Activated CD8-positive, alpha-beta T cell treated with anti-CD3 and anti-CD28 coated beads for 36 hours (primary cell): ENCODE measurements at regions not wholly inside any gene's neighbourhood (a gene's known extent, or its start where the extent isn't known, plus 50 kb on each side); places are given as distances from the start of the nearest gene placed in this dataset.

ENCODE experiments used
- ATAC-seq: fragments of 200-7000 bp; cut with Tn5 transposase; one replicate; pipeline ENCODE4 v1.10.0; 2021; ENCODE audit warnings: mild to moderate bottlenecking, moderate library complexity
- CTCF ChIA-PET: fragments of 350-600 bp; sonication (Branson Sonifier 250); formaldehyde crosslinking; loops from one replicate; lab custom pipeline; 2021; ENCODE audit warnings: antibody characterized with exemption; lab: Charles Lee
- POLR2A ChIA-PET: fragments of 350-600 bp; sonication (Branson Sonifier 250); formaldehyde crosslinking; loops from one replicate; lab custom pipeline; 2021; ENCODE audit warnings: antibody characterized with exemption; lab: Charles Lee
- DNase-seq: peaks from one replicate; pipeline ENCODE4 v3.0.0-alpha.2; 2020
- H3K27ac Mint-ChIP-seq: one replicate; pipeline ENCODE4 v1.8.0; 2021; ENCODE audit warnings: mild to moderate bottlenecking, mixed read lengths
- H3K27me3 Mint-ChIP-seq: one replicate; pipeline ENCODE4 v1.8.0; 2021; ENCODE audit warnings: mixed read lengths
- H3K36me3 Mint-ChIP-seq: one replicate; pipeline ENCODE4 v1.8.0; 2021; ENCODE audit warnings: low read depth, mixed read lengths
- H3K4me1 Mint-ChIP-seq: one replicate; pipeline ENCODE4 v1.8.0; 2021; ENCODE audit warnings: low read depth, mixed read lengths
- H3K4me3 Mint-ChIP-seq: one replicate; pipeline ENCODE4 v1.8.0; 2021; ENCODE audit warnings: mild to moderate bottlenecking, moderate library complexity, mixed read lengths
- H3K9me3 Mint-ChIP-seq: one replicate; pipeline ENCODE4 v1.8.0; 2021; ENCODE audit warnings: mixed read lengths
- CTCF ChIP-seq: fragments of 200-600 bp; IDR thresholded peaks from one replicate; pipeline ENCODE4 v1.8.0; 2022; ENCODE audit warnings: antibody characterized with exemption, mild to moderate bottlenecking
- intact Hi-C: fragments of 100-400 bp; cut with micrococcal nuclease; formaldehyde crosslinking; loops from one replicate; pipeline ENCODE4 v1.10.0; 2022

- Mint-ChIP-seq H3K27ac (no peak overlapping the region), H3K4me3 (no peak overlapping the region), H3K36me3 (no peaks in the 10 kb centered on the region), H3K9me3 (no peaks in the 10 kb centered on the region), H3K27me3 (no peaks in the 10 kb centered on the region), H3K4me1 (peaks cover 4% of the 10 kb centered on the region)
- POLR2A ChIA-PET, result no interaction called here
- intact Hi-C loops, result no loop called here
- CTCF ChIA-PET, result interaction anchor here (1.8 kb wide), 1 partner anchor 59 kb away, joined by 5 read pairs; no protein-coding TSS in a partner anchor
- no peak for TF ChIP-seq CTCF
- ATAC-seq (no peak), DNase-seq (no peak)
Measured at GRCh38 chr6:8278562-8278961, 156.8 kb downstream of the SLC35B3 start.

GRCh38 chr6:8277769-8278168 lies 157.6 kb downstream of the SLC35B3 start:
- H3K27me3 Mint-ChIP-seq, result no peaks in the 10 kb centered on the region
- H3K4me1 Mint-ChIP-seq, result peaks cover 4% of the 10 kb centered on the region
- H3K4me3 Mint-ChIP-seq, result no peak overlapping the region
- intact Hi-C loops, result no loop called here
- CTCF ChIA-PET, result interaction anchor here (1.8 kb wide), 1 partner anchor 58 kb away, joined by 5 read pairs; no protein-coding TSS in a partner anchor
- no peak overlapping the region for H3K27ac Mint-ChIP-seq
- POLR2A ChIA-PET, result no interaction called here
- no peak for ATAC-seq
- TF ChIP-seq CTCF, result no peak
- H3K9me3 Mint-ChIP-seq, result no peaks in the 10 kb centered on the region
- DNase-seq, result peak; percentile 2
- no peaks in the 10 kb centered on the region for H3K36me3 Mint-ChIP-seq

- intact Hi-C loops, result no loop called here
- ChIA-PET CTCF (interaction anchor here (1.3 kb wide), 1 partner anchor 57 kb away, joined by 3 read pairs; no protein-coding TSS in a partner anchor), POLR2A (no interaction called here)
- ATAC-seq (no peak), DNase-seq (no peak)
- Mint-ChIP-seq H3K27me3 (no peaks in the 10 kb centered on the region), H3K4me3 (no peak overlapping the region), H3K27ac (no peak overlapping the region), H3K9me3 (no peaks in the 10 kb centered on the region), H3K36me3 (no peaks in the 10 kb centered on the region), H3K4me1 (peaks cover 4% of the 10 kb centered on the region)
- no peak for TF ChIP-seq CTCF
Measured at GRCh38 chr6:8276148-8276547, 159.2 kb downstream of the SLC35B3 start.

GRCh38 chr6:8275667-8276066 lies 159.7 kb downstream of the SLC35B3 start:
- DNase-seq (no peak), ATAC-seq (no peak)
- CTCF ChIA-PET, result interaction anchor here (1.3 kb wide), 1 partner anchor 56 kb away, joined by 3 read pairs; no protein-coding TSS in a partner anchor
- TF ChIP-seq CTCF, result no peak
- Mint-ChIP-seq H3K27ac (no peak overlapping the region), H3K4me3 (no peak overlapping the region), H3K27me3 (no peaks in the 10 kb centered on the region), H3K36me3 (no peaks in the 10 kb centered on the region), H3K9me3 (no peaks in the 10 kb centered on the region), H3K4me1 (peaks cover 4% of the 10 kb centered on the region)
- intact Hi-C loops, result no loop called here
- POLR2A ChIA-PET, result no interaction called here

- no peak for TF ChIP-seq CTCF
- H3K27ac Mint-ChIP-seq, result no peak overlapping the region
- CTCF ChIA-PET, result no interaction called here
- intact Hi-C loops, result no loop called here
- POLR2A ChIA-PET, result no interaction called here
- no peak overlapping the region for H3K4me3 Mint-ChIP-seq
- no peak for ATAC-seq
- no peaks in the 10 kb centered on the region for H3K27me3 Mint-ChIP-seq
- DNase-seq, result no peak
- H3K4me1 Mint-ChIP-seq, result peaks cover 4% of the 10 kb centered on the region
- H3K9me3 Mint-ChIP-seq, result peaks cover 2% of the 10 kb centered on the region
- H3K36me3 Mint-ChIP-seq, result no peaks in the 10 kb centered on the region
Measured at GRCh38 chr6:8274226-8274625, 161.1 kb downstream of the SLC35B3 start.
